ENCODE measurements at regions not wholly inside any gene's neighbourhood (a gene's known extent, or its start where the extent isn't known, plus 50 kb on each side); places are given as distances from the start of the nearest gene placed in this dataset.

DNA sequence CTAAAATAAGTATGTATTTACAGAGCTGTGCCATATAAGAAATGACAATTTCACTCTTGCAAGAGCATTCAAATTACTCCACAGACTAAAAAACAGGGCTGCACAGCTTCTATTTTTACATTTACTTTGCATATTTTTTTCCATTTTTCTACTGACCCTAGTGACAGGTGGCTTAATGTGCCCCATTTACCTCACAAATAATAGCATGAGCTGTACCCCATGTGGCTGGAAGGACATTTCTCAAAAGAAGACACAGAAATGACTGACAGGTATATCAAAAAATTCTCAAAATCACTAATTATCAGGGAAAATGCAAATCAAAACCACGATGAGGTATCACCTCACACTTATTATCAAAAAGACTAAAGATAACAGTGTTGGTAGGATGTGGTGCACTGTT, 1128.6 kb downstream of the SLC16A7 start:
- ATAC-seq (ENCODE audit: poor library complexity) (no peak), DNase-seq (no peak)
- H3K27me3 ChIP-seq (ENCODE audit: control insufficient read depth in 1 of 2, insufficient read depth in 2 of 2, low read length in 2 of 2) = no peaks in the 10 kb centered on the region
- Mint-ChIP-seq H3K27me3 (no peaks in the 10 kb centered on the region), H3K4me3 (no peak overlapping the region), H3K36me3 (ENCODE audit: low read depth) (no peaks in the 10 kb centered on the region), H3K27ac (no peak overlapping the region), H3K9me3 (peaks cover 6% of the 10 kb centered on the region), H3K4me1 (ENCODE audit: low read depth) (no peaks in the 10 kb centered on the region)
- CTCF ChIA-PET = no interaction called here
- H3K36me3 ChIP-seq (ENCODE audit: insufficient read depth, low read length) = no peaks in the 10 kb centered on the region
- no peak overlapping the region for H3K27ac ChIP-seq (ENCODE audit: low read depth in 1 of 2, low read length in 2 of 2)
- no peak overlapping the region for H3K4me3 ChIP-seq (ENCODE audit: low read length)
- H3K4me1 ChIP-seq (ENCODE audit: insufficient read depth, low read length) = no peaks in the 10 kb centered on the region
- intact Hi-C loops (cut with DNase I, micrococcal nuclease) = no loop called here
- H3K9me3 ChIP-seq (ENCODE audit: control insufficient read depth in 1 of 2, insufficient read depth in 1 of 2, low read length in 2 of 2) = peaks cover 0 to 3% of the 10 kb centered on the region in 2 experiments
- POLR2A ChIA-PET = no interaction called here
- TF ChIP-seq CTCF (IDR thresholded peaks at IDR 0.05) = no peak

DNA sequence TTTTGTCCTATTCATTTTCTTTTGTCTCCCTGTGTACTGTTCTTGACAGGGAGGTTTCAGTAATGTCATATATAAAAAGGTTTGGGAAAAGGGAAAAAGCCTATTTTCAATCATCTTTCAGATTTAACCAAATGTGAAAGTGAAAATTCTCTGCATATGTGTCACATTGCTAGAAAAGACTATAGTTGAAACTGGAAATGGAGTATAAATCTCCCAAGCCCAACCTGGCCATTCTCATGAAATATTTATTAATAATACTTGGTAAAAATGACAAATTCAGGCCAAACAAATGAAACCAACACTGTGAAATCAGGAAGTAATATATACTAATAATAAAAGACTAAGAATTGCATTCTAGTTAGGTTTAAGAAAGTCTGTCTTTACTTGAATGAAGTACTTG, 1129.2 kb downstream of the SLC16A7 start:
- TF ChIP-seq CTCF (IDR thresholded peaks at IDR 0.05) = no peak
- Mint-ChIP-seq H3K4me1 (ENCODE audit: low read depth) (no peaks in the 10 kb centered on the region), H3K4me3 (no peak overlapping the region), H3K27me3 (no peaks in the 10 kb centered on the region), H3K27ac (no peak overlapping the region), H3K9me3 (peaks cover 6% of the 10 kb centered on the region), H3K36me3 (ENCODE audit: low read depth) (no peaks in the 10 kb centered on the region)
- ChIA-PET POLR2A (no interaction called here), CTCF (no interaction called here)
- H3K9me3 ChIP-seq (ENCODE audit: control insufficient read depth in 1 of 2, insufficient read depth in 1 of 2, low read length in 2 of 2) = peaks cover 0 to 3% of the 10 kb centered on the region in 2 experiments
- H3K4me3 ChIP-seq (ENCODE audit: low read length) = no peak overlapping the region
- H3K27ac ChIP-seq (ENCODE audit: low read depth in 1 of 2, low read length in 2 of 2) = no peak overlapping the region
- no peaks in the 10 kb centered on the region for H3K27me3 ChIP-seq (ENCODE audit: control insufficient read depth in 1 of 2, insufficient read depth in 2 of 2, low read length in 2 of 2)
- DNase-seq (no peak), ATAC-seq (ENCODE audit: poor library complexity) (no peak)
- H3K36me3 ChIP-seq (ENCODE audit: insufficient read depth, low read length) = no peaks in the 10 kb centered on the region
- intact Hi-C loops (cut with DNase I, micrococcal nuclease) = no loop called here
- no peaks in the 10 kb centered on the region for H3K4me1 ChIP-seq (ENCODE audit: insufficient read depth, low read length)

DNA sequence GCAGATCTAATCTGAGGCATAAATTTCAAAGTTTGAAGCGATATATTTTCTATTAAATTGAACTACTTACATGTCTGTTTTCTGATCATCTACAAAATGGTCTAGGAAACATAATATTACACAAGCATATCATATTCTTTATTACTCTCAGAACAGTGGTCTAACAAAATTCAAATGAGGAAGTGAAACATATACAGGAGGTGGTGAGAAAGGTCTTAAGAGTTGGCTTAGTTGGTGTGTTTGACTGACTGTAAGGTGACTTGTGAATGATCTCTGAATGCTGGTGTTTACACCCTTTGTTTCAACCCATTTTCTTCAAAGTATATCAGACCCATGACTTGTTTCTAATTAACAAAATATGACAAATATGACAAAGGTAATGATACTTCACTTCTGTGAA, 1156.8 kb downstream of the SLC16A7 start:
- ATAC-seq (ENCODE audit: poor library complexity) = no peak
- Histone ChIP-seq H3K4me1 (ENCODE audit: insufficient read depth, low read length) (no peaks in the 10 kb centered on the region), H3K27ac (ENCODE audit: low read depth in 1 of 2, low read length in 2 of 2) (no peak overlapping the region), H3K27me3 (ENCODE audit: control insufficient read depth in 1 of 2, insufficient read depth in 2 of 2, low read length in 2 of 2) (no peaks in the 10 kb centered on the region), H3K4me3 (ENCODE audit: low read length) (no peak overlapping the region), H3K36me3 (ENCODE audit: insufficient read depth, low read length) (no peaks in the 10 kb centered on the region), H3K9me3 (ENCODE audit: control insufficient read depth in 1 of 2, insufficient read depth in 1 of 2, low read length in 2 of 2) (no peaks in the 10 kb centered on the region)
- Mint-ChIP-seq H3K27ac (no peak overlapping the region), H3K4me3 (no peak overlapping the region), H3K4me1 (ENCODE audit: low read depth) (no peaks in the 10 kb centered on the region), H3K9me3 (peaks cover 17% of the 10 kb centered on the region), H3K36me3 (ENCODE audit: low read depth) (no peaks in the 10 kb centered on the region), H3K27me3 (no peaks in the 10 kb centered on the region)
- no peak for DNase-seq
- no peak for TF ChIP-seq CTCF (IDR thresholded peaks at IDR 0.05)
- ChIA-PET POLR2A (no interaction called here), CTCF (no interaction called here)
- intact Hi-C loops (cut with DNase I, micrococcal nuclease) = no loop called here
